OCI-LY7 (cell line): ENCODE measurements at regions not wholly inside any gene's neighbourhood (a gene's known extent, or its start where the extent isn't known, plus 50 kb on each side); places are given as distances from the start of the nearest gene placed in this dataset.

ENCODE experiments used
- BruUV-seq: library from RNA; stranded (reverse); fragments of 400-500 nt; replicated peaks from 2 replicates; lab custom pipeline; 2021; lab: Mats Ljungman, UMichigan
- CTCF ChIA-PET: fragments of 300-600 bp; sonication (Branson Sonifier 250); formaldehyde crosslinking; loops from one replicate; lab custom pipeline; 2022; ENCODE audit warnings: antibody characterized with exemption; ENCODE audit not compliant: unreplicated experiment; lab: Charles Lee
- POLR2A ChIA-PET: fragments of 300-600 bp; sonication (Branson Sonifier 250); formaldehyde crosslinking; loops from one replicate; lab custom pipeline; 2022; ENCODE audit warnings: antibody characterized with exemption; lab: Charles Lee
- DNase-seq: peaks from one replicate; pipeline ENCODE4 v3.0.0-alpha.2; 2015; ENCODE audit warnings: low spot score
- H2AFZ ChIP-seq: fragments of 200-600 bp; sonication (generic), shearing (Covaris generic); 2 replicates; pipeline ENCODE4 v1.6.1; 2014; ENCODE audit warnings: mild to moderate bottlenecking, antibody characterized with exemption, low read length, moderate library complexity
- H3K27ac ChIP-seq: fragments of 200-600 bp; sonication (generic); 2 replicates; pipeline ENCODE4 v1.5.1; 2014; ENCODE audit warnings: mixed run types, low read depth, mild to moderate bottlenecking, moderate library complexity, low read length, inconsistent platforms; ENCODE audit not compliant: poor library complexity, severe bottlenecking
- H3K36me3 ChIP-seq: fragments of 200-600 bp; sonication (generic); 2 replicates; pipeline ENCODE4 v1.6.1; 2014; ENCODE audit warnings: mild to moderate bottlenecking, antibody characterized with exemption, low read length, moderate library complexity, mixed read lengths; ENCODE audit not compliant: insufficient read depth
- H3K4me1 ChIP-seq: fragments of 200-600 bp; sonication (generic); 2 replicates; pipeline ENCODE4 v1.5.1; 2014; ENCODE audit warnings: mild to moderate bottlenecking, low read length; ENCODE audit not compliant: insufficient read depth, poor library complexity, severe bottlenecking
- H3K4me2 ChIP-seq: fragments of 200-600 bp; sonication (generic); 2 replicates; pipeline ENCODE4 v1.6.1; 2014; ENCODE audit warnings: mild to moderate bottlenecking, low read length
- H3K4me3 ChIP-seq: fragments of 200-600 bp; sonication (generic); 2 replicates; pipeline ENCODE4 v1.5.1; 2014; ENCODE audit warnings: mild to moderate bottlenecking, low read depth, low read length; ENCODE audit not compliant: poor library complexity, severe bottlenecking
- H3K79me2 ChIP-seq: fragments of 200-600 bp; sonication (generic); 2 replicates; pipeline ENCODE4 v1.6.1; 2016; ENCODE audit warnings: low read depth, mild to moderate bottlenecking, low read length, moderate library complexity, mixed read lengths; ENCODE audit not compliant: insufficient read depth
- H3K9me2 ChIP-seq: fragments of 200-600 bp; sonication (generic); 2 replicates; pipeline ENCODE4 v1.6.1; 2016; ENCODE audit warnings: mild to moderate bottlenecking, low read length, mixed read lengths; ENCODE audit not compliant: insufficient read depth
- H3K9me3 ChIP-seq: fragments of 200-600 bp; sonication (generic); 2 replicates; pipeline ENCODE4 v1.6.1; 2014; ENCODE audit warnings: mild to moderate bottlenecking, mixed run types, low read length, mixed read lengths
- H4K20me1 ChIP-seq: fragments of 200-600 bp; sonication (generic); 2 replicates; pipeline ENCODE4 v1.6.1; 2014; ENCODE audit warnings: mild to moderate bottlenecking, antibody characterized with exemption, low read length, moderate library complexity, mixed read lengths; ENCODE audit not compliant: insufficient read depth
- CTCF ChIP-seq: fragments of 200-600 bp; sonication (generic); conservative IDR thresholded peaks from 2 replicates; pipeline ENCODE4 v1.5.1; 2014; ENCODE audit warnings: mild to moderate bottlenecking, antibody characterized with exemption, low read length, moderate library complexity, mixed read lengths
- EZH2phosphoT487 ChIP-seq: fragments of 200-600 bp; sonication (generic); IDR thresholded peaks from 2 replicates; pipeline ENCODE4 v1.6.1; 2018; ENCODE audit warnings: low read depth, borderline replicate concordance, mild to moderate bottlenecking, mixed run types, antibody characterized with exemption, low read length, moderate library complexity, mixed read lengths
- intact Hi-C: fragments of 100-400 bp; cut with micrococcal nuclease; formaldehyde crosslinking; loops from one replicate; pipeline ENCODE4 v1.10.0; 2022; ENCODE audit not compliant: unreplicated experiment

GRCh38 chr2:64287202-64287740, 143.1 kb upstream of the PELI1 start:
- no peaks in the 10 kb centered on the region for H4K20me1 ChIP-seq
- POLR2A ChIA-PET, result no interaction called here
- TF ChIP-seq EZH2phosphoT487 (no peak), CTCF (no peak)
- H3K79me2 ChIP-seq, result no peaks in the 10 kb centered on the region
- DNase-seq, result no peak
- CTCF ChIA-PET, result no interaction called here
- no peak overlapping the region for H3K27ac ChIP-seq
- H3K4me1 ChIP-seq, result peaks cover 22% of the 10 kb centered on the region
- no peak overlapping the region for H2AFZ ChIP-seq
- no peak overlapping the region for H3K4me3 ChIP-seq
- no TSS peak for BruUV-seq
- no peaks in the 10 kb centered on the region for H3K9me2 ChIP-seq
- no peaks in the 10 kb centered on the region for H3K9me3 ChIP-seq
- no peak overlapping the region for H3K4me2 ChIP-seq
- H3K36me3 ChIP-seq, result no peaks in the 10 kb centered on the region
- intact Hi-C loops, result no loop called here

GRCh38 chr2:64288321-64289193, 144.3 kb upstream of the PELI1 start:
- H3K79me2 ChIP-seq, result no peaks in the 10 kb centered on the region
- peaks cover 10% of the 10 kb centered on the region for H3K4me1 ChIP-seq
- no peaks in the 10 kb centered on the region for H4K20me1 ChIP-seq
- POLR2A ChIA-PET, result no interaction called here
- no peaks in the 10 kb centered on the region for H3K9me3 ChIP-seq
- H3K36me3 ChIP-seq, result no peaks in the 10 kb centered on the region
- intact Hi-C loops, result no loop called here
- BruUV-seq, result no TSS peak
- no peaks in the 10 kb centered on the region for H3K9me2 ChIP-seq
- H3K27ac ChIP-seq, result no peak overlapping the region
- TF ChIP-seq EZH2phosphoT487 (no peak), CTCF (no peak)
- no peak overlapping the region for H3K4me3 ChIP-seq
- H2AFZ ChIP-seq, result no peak overlapping the region
- no peak for DNase-seq
- CTCF ChIA-PET, result no interaction called here
- no peak overlapping the region for H3K4me2 ChIP-seq

GRCh38 chr2:64289251-64289650, 145.0 kb upstream of the PELI1 start:
- Histone ChIP-seq H2AFZ (no peak overlapping the region), H3K9me3 (no peaks in the 10 kb centered on the region), H3K9me2 (no peaks in the 10 kb centered on the region), H3K36me3 (no peaks in the 10 kb centered on the region), H3K27ac (no peak overlapping the region), H3K4me2 (no peak overlapping the region), H4K20me1 (no peaks in the 10 kb centered on the region), H3K79me2 (no peaks in the 10 kb centered on the region), H3K4me1 (peaks cover 3% of the 10 kb centered on the region), H3K4me3 (no peak overlapping the region)
- no peak for DNase-seq
- ChIA-PET POLR2A (no interaction called here), CTCF (no interaction called here)
- no TSS peak for BruUV-seq
- intact Hi-C loops, result no loop called here
- TF ChIP-seq CTCF, result no peak
- no peak for TF ChIP-seq EZH2phosphoT487
